ENCODE measurements at regions not wholly inside any gene's neighbourhood (a gene's known extent, or its start where the extent isn't known, plus 50 kb on each side); places are given as distances from the start of the nearest gene placed in this dataset.

- no peak overlapping the region for H3K27ac ChIP-seq (ENCODE audit: low read length)
- no CpG with 5 or more reads among the region's 4 CpGs for WGBS (ENCODE audit: insufficient coverage)
These were observed 322.3 kb downstream of the DLEU7 start for GRCh38 chr13:50521006-50521830.

GRCh38 chr13:50521831-50522149 is 321.7 kb downstream of the DLEU7 start:
- H3K4me1 Mint-ChIP-seq, result peaks cover 13 to 21% (median 14%) of the 10 kb centered on the region in 3 donors
- Histone ChIP-seq H3K4me1 (ENCODE audit: control insufficient read depth in 1 of 2, extremely low read depth in 1 of 2, insufficient read depth in 2 of 2, low read length in 2 of 2) (peaks cover 1 to 7% of the 10 kb centered on the region in 2 experiments), H3K27me3 (replicated peaks in 1 of 2; ENCODE audit: control insufficient read depth in 2 of 2, extremely low read depth in 1 of 2, insufficient read depth in 2 of 2, low read length in 1 of 2) (peaks cover 0 to 2% of the 10 kb centered on the region in 2 experiments), H3K27ac (ENCODE audit: low read length) (no peak overlapping the region), H3K4me3 (ENCODE audit: control insufficient read depth in 1 of 2, extremely low read depth in 1 of 2, low read length in 1 of 2) (no peak overlapping the region), H3K9me3 (no peaks in the 10 kb centered on the region), H3K36me3 (ENCODE audit: control insufficient read depth in 2 of 2, extremely low read depth in 1 of 2, insufficient read depth in 1 of 2, low read length in 1 of 2) (no peaks in the 10 kb centered on the region)
- WGBS (ENCODE audit: insufficient coverage), result 40% methylated on average over 1 of the region's 3 CpGs
- no peaks in the 10 kb centered on the region for H3K9me3 Mint-ChIP-seq
- no peak overlapping the region for H3K27ac Mint-ChIP-seq
- CTCF ChIA-PET, result no interaction called here
- ATAC-seq (replicated peaks in 1 of 4), result no peak
- DNase-seq, result no peak
- H3K36me3 Mint-ChIP-seq, result no peaks in the 10 kb centered on the region
- H3K4me3 Mint-ChIP-seq, result no peak overlapping the region
- H3K27me3 Mint-ChIP-seq, result peaks cover 0 to 3% of the 10 kb centered on the region in 2 donors
- POLR2A ChIA-PET, result interaction anchor here in 1 of 2 donors (0.7 kb wide), 1 partner anchor 745 kb away, joined by 3 read pairs; no protein-coding TSS in a partner anchor

More at GRCh38 chr13:50521006-50521830, 322.3 kb downstream of the DLEU7 start:
- POLR2A ChIA-PET, result interaction anchor here in 1 of 2 donors (0.7 kb wide), 1 partner anchor 745 kb away, joined by 3 read pairs; no protein-coding TSS in a partner anchor
- DNase-seq (no peak), ATAC-seq (replicated peaks in 1 of 4) (no peak)
- Mint-ChIP-seq H3K27me3 (peaks cover 0 to 3% of the 10 kb centered on the region in 2 donors), H3K27ac (no peak overlapping the region), H3K4me3 (no peak overlapping the region), H3K4me1 (peaks cover 7 to 15% (median 10%) of the 10 kb centered on the region in 3 donors), H3K36me3 (no peaks in the 10 kb centered on the region), H3K9me3 (no peaks in the 10 kb centered on the region)
- CTCF ChIA-PET, result no interaction called here
- H3K4me3 ChIP-seq (ENCODE audit: control insufficient read depth in 1 of 2, extremely low read depth in 1 of 2, low read length in 1 of 2), result no peak overlapping the region
- no peaks in the 10 kb centered on the region for H3K36me3 ChIP-seq (ENCODE audit: control insufficient read depth in 2 of 2, extremely low read depth in 1 of 2, insufficient read depth in 1 of 2, low read length in 1 of 2)
- no peaks in the 10 kb centered on the region for H3K9me3 ChIP-seq
- peaks cover 0 to 2% of the 10 kb centered on the region in 2 experiments for H3K27me3 ChIP-seq (replicated peaks in 1 of 2; ENCODE audit: control insufficient read depth in 2 of 2, extremely low read depth in 1 of 2, insufficient read depth in 2 of 2, low read length in 1 of 2)
- H3K4me1 ChIP-seq (ENCODE audit: control insufficient read depth in 1 of 2, extremely low read depth in 1 of 2, insufficient read depth in 2 of 2, low read length in 2 of 2), result peaks cover 0 to 3% of the 10 kb centered on the region in 2 experiments

GRCh38 chr13:50522506-50522905 is 321.0 kb downstream of the DLEU7 start:
- Mint-ChIP-seq H3K4me3 (no peak overlapping the region), H3K4me1 (peaks cover 17 to 28% (median 20%) of the 10 kb centered on the region in 3 donors), H3K9me3 (no peaks in the 10 kb centered on the region), H3K36me3 (no peaks in the 10 kb centered on the region), H3K27me3 (peaks cover 0 to 3% of the 10 kb centered on the region in 2 donors), H3K27ac (no peak overlapping the region)
- ChIA-PET CTCF (no interaction called here), POLR2A (no interaction called here)
- Histone ChIP-seq H3K27ac (ENCODE audit: low read length) (no peak overlapping the region), H3K9me3 (no peaks in the 10 kb centered on the region), H3K4me3 (ENCODE audit: control insufficient read depth in 1 of 2, extremely low read depth in 1 of 2, low read length in 1 of 2) (no peak overlapping the region), H3K27me3 (replicated peaks in 1 of 2; ENCODE audit: control insufficient read depth in 2 of 2, extremely low read depth in 1 of 2, insufficient read depth in 2 of 2, low read length in 1 of 2) (peaks cover 0 to 2% of the 10 kb centered on the region in 2 experiments), H3K4me1 (ENCODE audit: control insufficient read depth in 1 of 2, extremely low read depth in 1 of 2, insufficient read depth in 2 of 2, low read length in 2 of 2) (peaks cover 4 to 13% of the 10 kb centered on the region in 2 experiments), H3K36me3 (ENCODE audit: control insufficient read depth in 2 of 2, extremely low read depth in 1 of 2, insufficient read depth in 1 of 2, low read length in 1 of 2) (no peaks in the 10 kb centered on the region)
- DNase-seq, result no peak
- ATAC-seq (replicated peaks in 1 of 4), result no peak
- WGBS (ENCODE audit: insufficient coverage), result 67% methylated on average over 1 of the region's 3 CpGs

- Mint-ChIP-seq H3K4me1 (peaks cover 21 to 36% (median 26%) of the 10 kb centered on the region in 3 donors), H3K36me3 (no peaks in the 10 kb centered on the region), H3K9me3 (no peaks in the 10 kb centered on the region), H3K27ac (no peak overlapping the region), H3K27me3 (peaks cover 0 to 3% of the 10 kb centered on the region in 2 donors), H3K4me3 (no peak overlapping the region)
- ATAC-seq (replicated peaks in 1 of 4), result no peak
- Histone ChIP-seq H3K36me3 (ENCODE audit: control insufficient read depth in 2 of 2, extremely low read depth in 1 of 2, insufficient read depth in 1 of 2, low read length in 1 of 2) (no peaks in the 10 kb centered on the region), H3K4me3 (ENCODE audit: control insufficient read depth in 1 of 2, extremely low read depth in 1 of 2, low read length in 1 of 2) (no peak overlapping the region), H3K9me3 (no peaks in the 10 kb centered on the region), H3K27me3 (replicated peaks in 1 of 2; ENCODE audit: control insufficient read depth in 2 of 2, extremely low read depth in 1 of 2, insufficient read depth in 2 of 2, low read length in 1 of 2) (peaks cover 0 to 2% of the 10 kb centered on the region in 2 experiments), H3K27ac (ENCODE audit: low read length) (no peak overlapping the region), H3K4me1 (ENCODE audit: control insufficient read depth in 1 of 2, extremely low read depth in 1 of 2, insufficient read depth in 2 of 2, low read length in 2 of 2) (peaks cover 4 to 14% of the 10 kb centered on the region in 2 experiments)
- WGBS (ENCODE audit: insufficient coverage), result 79% methylated on average over 2 of the region's 3 CpGs
- POLR2A ChIA-PET, result no interaction called here
- no peak for DNase-seq
- CTCF ChIA-PET, result no interaction called here
These were observed 320.2 kb downstream of the DLEU7 start for GRCh38 chr13:50523307-50523706.

- POLR2A ChIA-PET, result no interaction called here
- no peak for ATAC-seq (replicated peaks in 1 of 4)
These were observed 318.9 kb downstream of the DLEU7 start for GRCh38 chr13:50524560-50524959.

GRCh38 chr13:50526661-50527071 is 316.8 kb downstream of the DLEU7 start:
- no peak for ATAC-seq (replicated peaks in 1 of 4)
- ChIA-PET CTCF (interaction anchor here in 1 of 2 donors (0.5 kb wide), 1 partner anchor 7 kb away, joined by 3 read pairs; no protein-coding TSS in a partner anchor), POLR2A (interaction anchor here in 1 of 2 donors (0.6 kb wide), 2 partner anchors 40 to 369 kb away, joined by 3 read pairs; no protein-coding TSS in a partner anchor)
- Histone ChIP-seq H3K27me3 (replicated peaks in 1 of 2; ENCODE audit: control insufficient read depth in 2 of 2, extremely low read depth in 1 of 2, insufficient read depth in 2 of 2, low read length in 1 of 2) (peaks cover 0 to 2% of the 10 kb centered on the region in 2 experiments), H3K36me3 (ENCODE audit: control insufficient read depth in 2 of 2, extremely low read depth in 1 of 2, insufficient read depth in 1 of 2, low read length in 1 of 2) (no peaks in the 10 kb centered on the region), H3K4me1 (ENCODE audit: control insufficient read depth in 1 of 2, extremely low read depth in 1 of 2, insufficient read depth in 2 of 2, low read length in 2 of 2) (peaks cover 9 to 10% of the 10 kb centered on the region in 2 experiments), H3K4me3 (ENCODE audit: control insufficient read depth in 1 of 2, extremely low read depth in 1 of 2, low read length in 1 of 2) (no peak overlapping the region), H3K27ac (ENCODE audit: low read length) (no peak overlapping the region), H3K9me3 (no peaks in the 10 kb centered on the region)
- Mint-ChIP-seq H3K9me3 (no peaks in the 10 kb centered on the region), H3K4me3 (peak overlapping the region in 1 of 3 donors; percentile 11), H3K27ac (peak overlapping the region in 1 of 2 donors; percentile 34), H3K4me1 (peaks cover 28 to 37% (median 28%) of the 10 kb centered on the region in 3 donors), H3K27me3 (no peaks in the 10 kb centered on the region), H3K36me3 (no peaks in the 10 kb centered on the region)
- 100% methylated on average over 3 of the region's 7 CpGs for WGBS (ENCODE audit: insufficient coverage)
- no peak for DNase-seq

More at GRCh38 chr13:50524560-50524959, 318.9 kb downstream of the DLEU7 start:
- Mint-ChIP-seq H3K27ac (no peak overlapping the region), H3K4me3 (no peak overlapping the region), H3K36me3 (no peaks in the 10 kb centered on the region), H3K9me3 (no peaks in the 10 kb centered on the region), H3K27me3 (peaks cover 0 to 3% of the 10 kb centered on the region in 2 donors), H3K4me1 (peaks cover 25 to 37% (median 27%) of the 10 kb centered on the region in 3 donors)
- Histone ChIP-seq H3K27ac (ENCODE audit: low read length) (no peak overlapping the region), H3K36me3 (ENCODE audit: control insufficient read depth in 2 of 2, extremely low read depth in 1 of 2, insufficient read depth in 1 of 2, low read length in 1 of 2) (no peaks in the 10 kb centered on the region), H3K27me3 (replicated peaks in 1 of 2; ENCODE audit: control insufficient read depth in 2 of 2, extremely low read depth in 1 of 2, insufficient read depth in 2 of 2, low read length in 1 of 2) (peaks cover 0 to 2% of the 10 kb centered on the region in 2 experiments), H3K4me3 (ENCODE audit: control insufficient read depth in 1 of 2, extremely low read depth in 1 of 2, low read length in 1 of 2) (no peak overlapping the region), H3K4me1 (ENCODE audit: control insufficient read depth in 1 of 2, extremely low read depth in 1 of 2, insufficient read depth in 2 of 2, low read length in 2 of 2) (peaks cover 6 to 10% of the 10 kb centered on the region in 2 experiments), H3K9me3 (no peaks in the 10 kb centered on the region)
- DNase-seq, result no peak
- CTCF ChIA-PET, result no interaction called here
- WGBS (ENCODE audit: insufficient coverage), result 89% methylated on average over 3 of the region's 4 CpGs

All from T-cell (primary cell).